ENCODE measurements at regions not wholly inside any gene's neighbourhood (a gene's known extent, or its start where the extent isn't known, plus 50 kb on each side); places are given as distances from the start of the nearest gene placed in this dataset.

GRCh38 chr4:26201120-26201519 lies 119.7 kb upstream of the RBPJ start:
- TF ChIP-seq REST (IDR thresholded peaks at IDR 0.05; ENCODE audit: low read depth) (no peak), RAD21 (IDR thresholded peaks at IDR 0.05; ENCODE audit: low read depth) (no peak)

- no peak for TF ChIP-seq CEBPB (IDR thresholded peaks at IDR 0.05)
- no peak for TF ChIP-seq MAX (IDR thresholded peaks at IDR 0.05)
- no peak for TF ChIP-seq EP300 (IDR thresholded peaks at IDR 0.05; ENCODE audit: borderline replicate concordance)
- TF ChIP-seq EGR1 (IDR thresholded peaks at IDR 0.05), result no peak
- no peak for TF ChIP-seq TCF12 (IDR thresholded peaks at IDR 0.05; ENCODE audit: low read depth)
- TF ChIP-seq REST (IDR thresholded peaks at IDR 0.05; ENCODE audit: low read depth), result no peak
- TF ChIP-seq CREB1 (IDR thresholded peaks at IDR 0.05; ENCODE audit: low read depth), result no peak
- no peak for TF ChIP-seq TAF1 (IDR thresholded peaks at IDR 0.05; ENCODE audit: low read depth)
- no peak for TF ChIP-seq USF1 (IDR thresholded peaks at IDR 0.05)
- no peak for TF ChIP-seq ZBTB7A (IDR thresholded peaks at IDR 0.05; ENCODE audit: low read depth)
- TF ChIP-seq RAD21 (IDR thresholded peaks at IDR 0.05; ENCODE audit: low read depth), result no peak
- TF ChIP-seq FOXM1 (IDR thresholded peaks at IDR 0.05; ENCODE audit: borderline replicate concordance, low read depth), result no peak
- no peak for TF ChIP-seq YY1 (IDR thresholded peaks at IDR 0.05; ENCODE audit: low read depth)
- TF ChIP-seq TEAD4 (IDR thresholded peaks at IDR 0.05), result no peak
- no peak for TF ChIP-seq NFIC (IDR thresholded peaks at IDR 0.05)
Observed at GRCh38 chr4:26204249-26204825, 116.5 kb upstream of the RBPJ start.

- TF ChIP-seq USF1 (IDR thresholded peaks at IDR 0.05), result no peak
- TF ChIP-seq TEAD4 (IDR thresholded peaks at IDR 0.05), result no peak
Observed at GRCh38 chr4:26204911-26205370, 115.9 kb upstream of the RBPJ start.

GRCh38 chr4:26206339-26206738 lies 114.5 kb upstream of the RBPJ start:
- TF ChIP-seq USF1 (IDR thresholded peaks at IDR 0.05), result no peak
- no peak for TF ChIP-seq ZBTB7A (IDR thresholded peaks at IDR 0.05; ENCODE audit: low read depth)

GRCh38 chr4:26206999-26207398 lies 113.8 kb upstream of the RBPJ start:
- TF ChIP-seq USF1 (IDR thresholded peaks at IDR 0.05) (no peak), CEBPB (IDR thresholded peaks at IDR 0.05) (no peak), TAF1 (IDR thresholded peaks at IDR 0.05; ENCODE audit: low read depth) (no peak), TCF12 (IDR thresholded peaks at IDR 0.05; ENCODE audit: low read depth) (no peak), REST (IDR thresholded peaks at IDR 0.05; ENCODE audit: low read depth) (no peak), CREB1 (IDR thresholded peaks at IDR 0.05; ENCODE audit: low read depth) (no peak), EGR1 (IDR thresholded peaks at IDR 0.05) (no peak), YY1 (IDR thresholded peaks at IDR 0.05; ENCODE audit: low read depth) (no peak), FOXM1 (IDR thresholded peaks at IDR 0.05; ENCODE audit: borderline replicate concordance, low read depth) (no peak), MAX (IDR thresholded peaks at IDR 0.05) (no peak), ZBTB7A (IDR thresholded peaks at IDR 0.05; ENCODE audit: low read depth) (no peak), NFIC (IDR thresholded peaks at IDR 0.05) (no peak), RAD21 (IDR thresholded peaks at IDR 0.05; ENCODE audit: low read depth) (no peak), EP300 (IDR thresholded peaks at IDR 0.05; ENCODE audit: borderline replicate concordance) (no peak), TEAD4 (IDR thresholded peaks at IDR 0.05) (no peak)
